OCI-LY3 (cell line): ENCODE measurements at regions not wholly inside any gene's neighbourhood (a gene's known extent, or its start where the extent isn't known, plus 50 kb on each side); places are given as distances from the start of the nearest gene placed in this dataset.

Experiments used
- H2AFZ ChIP-seq: fragments of 200-600, 300-600 bp; shearing (Covaris generic); 2 replicates; pipeline ENCODE4 v1.6.0; 2014; ENCODE audit warnings: antibody characterized with exemption, low read depth, low read length
- H3K27ac ChIP-seq: fragments of 200-600, 300-600 bp; sonication (generic); 2 replicates; pipeline ENCODE4 v1.5.1; 2014; ENCODE audit warnings: mild to moderate bottlenecking, low read length, moderate library complexity, mixed read lengths
- H3K27me3 ChIP-seq: fragments of 200-600, 300-600 bp; sonication (generic); 2 replicates; pipeline ENCODE4 v1.6.1; 2014; ENCODE audit warnings: low read depth, low read length, mixed read lengths
- H3K36me3 ChIP-seq: fragments of 200-600, 300-600 bp; sonication (generic); replicated peaks from 2 replicates; pipeline ENCODE3; 2014; ENCODE audit warnings: low read depth, low read length, mixed read lengths
- H3K4me1 ChIP-seq: fragments of 300-600, 200-600 bp; sonication (generic); 2 replicates; pipeline ENCODE4 v1.6.1; 2014; ENCODE audit warnings: low read length, mixed read lengths
- H3K4me2 ChIP-seq: fragments of 200-600, 300-600 bp; sonication (generic); 2 replicates; pipeline ENCODE4 v1.6.1; 2014; ENCODE audit warnings: low read length, mixed read lengths
- H3K4me3 ChIP-seq: fragments of 300-600, 200-600 bp; sonication (generic); 2 replicates; pipeline ENCODE4 v1.5.1; 2014; ENCODE audit warnings: antibody characterized with exemption, mild to moderate bottlenecking, low read length, moderate library complexity
- H3K79me2 ChIP-seq: fragments of 300-600, 200-600 bp; shearing (Covaris generic); 2 replicates; pipeline ENCODE4 v1.6.1; 2014; ENCODE audit warnings: mild to moderate bottlenecking, low read length, mixed read lengths
- H3K9ac ChIP-seq: fragments of 300-600, 200-600 bp; shearing (Covaris generic); 2 replicates; pipeline ENCODE4 v1.6.0; 2014; ENCODE audit warnings: mild to moderate bottlenecking, low read length, moderate library complexity
- H3K9me3 ChIP-seq: fragments of 200-600, 300-600 bp; shearing (Covaris generic); 2 replicates; pipeline ENCODE4 v1.6.1; 2014; ENCODE audit warnings: low read length, mixed read lengths; ENCODE audit not compliant: insufficient read depth
- H4K20me1 ChIP-seq: fragments of 200-600, 300-600 bp; sonication (generic); 2 replicates; pipeline ENCODE4 v1.6.1; 2016; ENCODE audit warnings: low read length, mixed read lengths; ENCODE audit not compliant: insufficient read depth
- EZH2phosphoT487 ChIP-seq: fragments of 200-600 bp; shearing (Covaris generic); IDR thresholded peaks from 2 replicates; pipeline ENCODE4 v1.6.1; 2018; ENCODE audit warnings: antibody characterized with exemption, mixed run types, low read depth
- TF ChIP-seq, protein P1 (sequence below): fragments of 200-600, 300-600 bp; sonication (generic); IDR thresholded peaks from 2 replicates; pipeline ENCODE4 v1.5.1; 2014; ENCODE audit warnings: antibody characterized with exemption, low read length, low read depth

DNA sequence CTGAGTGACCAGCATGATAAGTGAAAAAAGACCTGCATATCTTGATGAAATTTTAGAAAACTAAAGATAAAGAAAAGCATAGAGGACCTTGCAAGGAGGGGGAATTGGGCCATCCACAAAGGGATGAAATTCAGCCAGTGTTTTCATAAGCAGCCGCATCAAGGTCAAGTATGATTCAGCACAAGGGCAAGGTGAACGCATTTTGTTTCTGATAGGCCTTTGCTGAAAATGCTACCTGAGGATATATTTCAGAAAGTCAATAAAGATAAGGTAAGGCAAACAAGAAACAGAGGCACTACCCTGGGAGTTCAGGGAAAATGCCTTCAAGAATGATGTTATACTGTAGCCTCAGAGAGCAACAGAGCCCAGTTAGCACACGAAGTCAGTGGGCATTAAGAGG lies 55.0 kb upstream of the SHH start:
- H3K79me2 ChIP-seq, result no peaks in the 10 kb centered on the region
- TF ChIP-seq, protein P1, sequence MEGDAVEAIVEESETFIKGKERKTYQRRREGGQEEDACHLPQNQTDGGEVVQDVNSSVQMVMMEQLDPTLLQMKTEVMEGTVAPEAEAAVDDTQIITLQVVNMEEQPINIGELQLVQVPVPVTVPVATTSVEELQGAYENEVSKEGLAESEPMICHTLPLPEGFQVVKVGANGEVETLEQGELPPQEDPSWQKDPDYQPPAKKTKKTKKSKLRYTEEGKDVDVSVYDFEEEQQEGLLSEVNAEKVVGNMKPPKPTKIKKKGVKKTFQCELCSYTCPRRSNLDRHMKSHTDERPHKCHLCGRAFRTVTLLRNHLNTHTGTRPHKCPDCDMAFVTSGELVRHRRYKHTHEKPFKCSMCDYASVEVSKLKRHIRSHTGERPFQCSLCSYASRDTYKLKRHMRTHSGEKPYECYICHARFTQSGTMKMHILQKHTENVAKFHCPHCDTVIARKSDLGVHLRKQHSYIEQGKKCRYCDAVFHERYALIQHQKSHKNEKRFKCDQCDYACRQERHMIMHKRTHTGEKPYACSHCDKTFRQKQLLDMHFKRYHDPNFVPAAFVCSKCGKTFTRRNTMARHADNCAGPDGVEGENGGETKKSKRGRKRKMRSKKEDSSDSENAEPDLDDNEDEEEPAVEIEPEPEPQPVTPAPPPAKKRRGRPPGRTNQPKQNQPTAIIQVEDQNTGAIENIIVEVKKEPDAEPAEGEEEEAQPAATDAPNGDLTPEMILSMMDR, result no peak
- TF ChIP-seq EZH2phosphoT487, result no peak
- no peaks in the 10 kb centered on the region for H3K36me3 ChIP-seq
- no peaks in the 10 kb centered on the region for H3K9me3 ChIP-seq
- H3K4me3 ChIP-seq, result no peak overlapping the region
- H4K20me1 ChIP-seq, result no peaks in the 10 kb centered on the region
- H3K4me1 ChIP-seq, result no peaks in the 10 kb centered on the region
- no peak overlapping the region for H2AFZ ChIP-seq
- peaks cover 9% of the 10 kb centered on the region for H3K27me3 ChIP-seq
- no peak overlapping the region for H3K9ac ChIP-seq
- H3K4me2 ChIP-seq, result no peak overlapping the region
- no peak overlapping the region for H3K27ac ChIP-seq

DNA sequence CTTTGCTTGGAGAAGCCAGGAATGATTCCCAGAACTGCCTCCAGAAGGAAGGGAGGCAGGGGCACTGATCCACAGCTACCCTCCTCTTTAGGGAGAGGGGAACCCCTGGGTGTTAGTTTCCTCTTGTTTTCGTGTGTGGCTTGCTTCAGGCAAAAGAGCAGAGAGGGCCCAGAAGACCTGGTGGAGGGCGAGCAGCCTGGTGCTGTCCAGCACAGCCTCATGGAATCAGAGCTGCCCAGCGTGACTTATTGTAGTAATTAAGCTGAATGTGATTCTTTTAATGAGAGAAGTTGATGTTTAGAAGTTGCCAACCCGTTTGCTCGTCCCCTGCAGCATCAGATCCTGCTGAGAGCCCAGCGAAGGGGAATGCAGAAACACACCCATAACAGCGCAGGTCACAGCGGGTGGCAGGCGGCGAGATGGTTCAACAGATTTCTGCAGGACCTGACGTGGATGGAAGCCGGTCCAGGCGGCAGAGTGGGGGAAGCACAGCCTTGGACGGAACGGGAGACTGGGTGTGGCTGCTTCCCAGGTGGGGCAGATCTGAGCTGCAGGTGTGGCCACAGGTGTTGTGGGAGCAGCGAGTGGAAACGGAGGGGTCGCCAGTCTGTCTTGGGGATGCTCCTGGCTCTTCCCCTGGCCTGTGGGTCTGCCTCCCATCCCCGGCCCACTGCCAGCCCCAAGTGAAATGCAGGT lies 53.7 kb upstream of the SHH start:
- Histone ChIP-seq H3K4me1 (no peaks in the 10 kb centered on the region), H4K20me1 (no peaks in the 10 kb centered on the region), H3K36me3 (no peaks in the 10 kb centered on the region), H3K79me2 (no peaks in the 10 kb centered on the region), H2AFZ (no peak overlapping the region), H3K9ac (no peak overlapping the region), H3K27me3 (peaks cover 14% of the 10 kb centered on the region), H3K9me3 (no peaks in the 10 kb centered on the region), H3K4me3 (no peak overlapping the region), H3K27ac (no peak overlapping the region), H3K4me2 (no peak overlapping the region)
- TF ChIP-seq EZH2phosphoT487, result no peak
- TF ChIP-seq, protein P1, result no peak

DNA sequence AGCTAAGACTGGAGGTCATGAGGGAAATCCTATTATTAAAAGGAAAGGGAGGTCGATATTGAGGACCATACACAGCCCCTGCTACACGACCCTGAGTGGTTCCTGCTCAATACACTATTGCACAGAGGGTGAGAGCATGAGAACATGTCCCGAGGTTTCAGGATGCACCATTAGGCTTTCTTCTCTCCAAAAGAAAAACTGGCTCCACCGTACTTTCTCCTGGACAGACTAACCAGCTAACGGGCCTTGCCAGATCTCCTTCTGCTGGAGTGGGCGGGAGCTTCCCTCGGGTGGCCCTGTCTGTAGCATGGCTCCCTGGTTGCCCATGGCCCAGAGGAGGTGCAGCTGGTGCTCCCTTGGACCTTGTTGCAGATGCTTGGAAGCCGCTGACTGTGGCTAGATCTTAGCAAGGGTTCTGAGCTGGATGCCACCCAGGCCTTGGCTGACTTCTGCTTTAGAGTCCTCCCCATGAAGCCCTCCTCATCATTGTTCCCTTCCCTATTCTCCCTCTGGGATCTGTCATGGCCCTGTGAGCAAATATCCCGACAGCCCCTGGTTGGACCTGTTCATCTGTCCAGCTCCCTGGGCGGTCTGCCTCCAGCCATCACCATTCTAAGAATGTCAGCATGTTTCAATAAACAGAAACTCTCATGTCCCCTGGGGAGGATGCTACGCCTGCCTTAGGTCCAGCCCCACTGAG lies 52.9 kb upstream of the SHH start:
- Histone ChIP-seq H3K9me3 (no peaks in the 10 kb centered on the region), H4K20me1 (no peaks in the 10 kb centered on the region), H3K27ac (no peak overlapping the region), H3K4me2 (no peak overlapping the region), H3K27me3 (peaks cover 22% of the 10 kb centered on the region; the same call in 1 of the 2 replicates), H3K79me2 (no peaks in the 10 kb centered on the region), H3K9ac (no peak overlapping the region), H2AFZ (no peak overlapping the region), H3K4me3 (no peak overlapping the region), H3K36me3 (no peaks in the 10 kb centered on the region), H3K4me1 (no peaks in the 10 kb centered on the region)
- TF ChIP-seq, protein P1, result no peak
- TF ChIP-seq EZH2phosphoT487, result no peak

DNA sequence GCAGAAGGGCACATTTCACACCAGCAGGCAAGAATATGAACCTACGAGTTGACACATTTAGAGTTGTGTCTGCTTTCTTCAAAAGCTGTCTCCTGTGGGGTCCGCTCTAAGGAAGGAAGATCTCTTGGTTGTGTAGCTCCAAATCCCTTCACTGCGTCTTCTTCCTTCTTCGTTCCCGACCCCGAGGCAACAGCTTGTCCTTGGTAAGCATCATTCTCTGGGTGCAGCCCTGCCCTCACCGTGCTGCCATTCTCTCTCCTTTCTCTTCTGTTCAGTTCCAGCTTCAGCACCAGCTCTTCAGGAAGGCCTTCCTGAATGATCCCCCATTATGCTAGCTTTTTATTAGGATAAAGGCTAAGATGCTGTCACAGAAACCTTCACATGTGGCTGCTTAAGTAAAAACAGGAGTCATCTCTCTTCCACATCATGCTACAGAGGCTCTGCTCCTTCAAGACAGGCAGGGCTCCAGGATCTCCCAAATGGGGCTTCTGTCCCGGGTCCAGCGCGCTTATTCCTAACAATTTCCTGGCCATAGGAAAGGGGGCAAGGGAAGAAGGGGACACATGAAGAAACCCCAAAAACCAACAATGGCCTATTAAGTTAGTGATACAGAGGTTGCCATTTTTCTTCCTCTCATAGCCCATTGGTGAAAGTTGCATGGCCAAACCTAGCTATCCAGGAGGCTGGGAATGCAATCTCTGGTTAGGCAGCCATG lies 52.2 kb upstream of the SHH start:
- H3K4me2 ChIP-seq, result no peak overlapping the region
- H3K79me2 ChIP-seq, result no peaks in the 10 kb centered on the region
- no peaks in the 10 kb centered on the region for H3K36me3 ChIP-seq
- H3K9ac ChIP-seq, result no peak overlapping the region
- no peak overlapping the region for H3K4me3 ChIP-seq
- H2AFZ ChIP-seq, result no peak overlapping the region
- no peaks in the 10 kb centered on the region for H3K4me1 ChIP-seq
- H3K27ac ChIP-seq, result no peak overlapping the region
- TF ChIP-seq, protein P1, result no peak
- no peak for TF ChIP-seq EZH2phosphoT487
- no peaks in the 10 kb centered on the region for H4K20me1 ChIP-seq
- H3K27me3 ChIP-seq, result peaks cover 22% of the 10 kb centered on the region; the same call in 1 of the 2 replicates
- H3K9me3 ChIP-seq, result no peaks in the 10 kb centered on the region
